GM12878 (cell line): ENCODE measurements at regions not wholly inside any gene's neighbourhood (a gene's known extent, or its start where the extent isn't known, plus 50 kb on each side); places are given as distances from the start of the nearest gene placed in this dataset.

Experiments
- ATAC-seq: fragments of 200-7000 bp; cut with Tn5 transposase; 3 replicates; pipeline ENCODE4 v1.9.1; 2020; ENCODE audit warnings: mild to moderate bottlenecking, moderate library complexity
- BruUV-seq: library from RNA; stranded (reverse); fragments of 400-500 nt; replicated peaks from 2 replicates; lab custom pipeline; 2021; lab: Mats Ljungman, UMichigan
- CTCF ChIA-PET: fragments of 300-600 bp; sonication (Branson Sonifier 250); formaldehyde crosslinking; extraction: SDS; loops from one replicate; lab custom pipeline; 2021; ENCODE audit warnings: inconsistent platforms; lab: Yijun Ruan, JAX
- POLR2A ChIA-PET: fragments of 350-600 bp; formaldehyde crosslinking; extraction: SDS; loops from one replicate; lab custom pipeline; 2021; ENCODE audit warnings: inconsistent platforms; lab: Charles Lee
- RAD21 ChIA-PET: fragments of 300-600 bp; sonication (Branson Sonifier 250); formaldehyde crosslinking; loops from one replicate; lab custom pipeline; 2023; ENCODE audit warnings: antibody characterized with exemption; ENCODE audit not compliant: unreplicated experiment; lab: Charles Lee
- SMC1A ChIA-PET: fragments of 300-600 bp; sonication (Branson Sonifier 250); formaldehyde crosslinking; loops from one replicate; lab custom pipeline; 2023; ENCODE audit not compliant: unreplicated experiment, uncharacterized antibody; lab: Charles Lee
- DNase-seq: peaks from one replicate; pipeline ENCODE4 v3.0.0-alpha.2; 2011; ENCODE audit warnings: low read depth, low spot score
- FAIRE-seq: peaks from 3 replicates; lab custom pipeline; 2011; peaks lifted over from hg19 to GRCh38; lab: Jason Lieb, UNC
- H2AFZ ChIP-seq: 2 replicates; pipeline ENCODE4 v1.6.0; 2011; ENCODE audit warnings: low read depth, low read length, control low read depth; ENCODE audit not compliant: control insufficient read depth
- H3K27ac ChIP-seq: 2 replicates; pipeline ENCODE4 v1.5.1; 2011; ENCODE audit warnings: control low read depth; ENCODE audit not compliant: control insufficient read depth, insufficient read depth
- H3K27me3 ChIP-seq, 2 experiments: replicated peaks in 1 of 2; 2 replicates each; pipeline versions ENCODE4 v1.6.0 to v1.6.1; 2011; ENCODE audit warnings: low read length in 1 of 2; ENCODE audit not compliant: control insufficient read depth in 2 of 2, insufficient read depth in 2 of 2
- H3K36me3 ChIP-seq, 2 experiments: 2 replicates each; pipeline ENCODE4 v1.5.1; 2011; ENCODE audit warnings: low read length in 1 of 2; ENCODE audit not compliant: control insufficient read depth in 2 of 2, insufficient read depth in 2 of 2
- H3K4me1 ChIP-seq: 2 replicates; pipeline ENCODE4 v1.6.1; 2011; ENCODE audit warnings: mild to moderate bottlenecking, low read length, moderate library complexity, mixed read lengths; ENCODE audit not compliant: control insufficient read depth, insufficient read depth
- H3K4me2 ChIP-seq: 2 replicates; pipeline ENCODE4 v1.6.0; 2011; ENCODE audit warnings: control low read depth; ENCODE audit not compliant: control insufficient read depth, insufficient read depth
- H3K4me3 ChIP-seq: fragments of 200-600 bp; sonication (generic); 2 replicates; pipeline ENCODE4 v1.5.1; 2016
- H3K79me2 ChIP-seq: 2 replicates; pipeline ENCODE4 v1.6.0; 2011; ENCODE audit warnings: low read length; ENCODE audit not compliant: control insufficient read depth, insufficient read depth
- H3K9ac ChIP-seq: 2 replicates; pipeline ENCODE4 v1.8.0; 2011; ENCODE audit warnings: low read length, control low read depth, mixed read lengths; ENCODE audit not compliant: control insufficient read depth, insufficient read depth
- H3K9me3 ChIP-seq: replicated peaks from 3 replicates; pipeline ENCODE4 v1.5.1; 2011; ENCODE audit warnings: mild to moderate bottlenecking, low read length; ENCODE audit not compliant: control insufficient read depth, insufficient read depth
- H4K20me1 ChIP-seq: 2 replicates; pipeline ENCODE4 v1.6.0; 2011; ENCODE audit not compliant: control insufficient read depth, insufficient read depth
- BACH1 ChIP-seq: fragments of 450-650 bp; IDR thresholded peaks from 2 replicates; pipeline ENCODE4 v1.6.1; 2017; ENCODE audit warnings: mild to moderate bottlenecking, borderline replicate concordance
- EED ChIP-seq: sonication (generic); IDR thresholded peaks from 2 replicates; pipeline ENCODE4 v1.6.1; 2016; ENCODE audit warnings: antibody characterized with exemption, low read depth
- GABPA ChIP-seq: IDR thresholded peaks from 2 replicates; pipeline ENCODE4 v1.6.1; 2014; ENCODE audit warnings: antibody characterized with exemption, low read depth, mild to moderate bottlenecking, inconsistent platforms
- HDGF ChIP-seq: fragments of 450-650 bp; IDR thresholded peaks from 2 replicates; pipeline ENCODE4 v1.6.1; 2016; ENCODE audit warnings: antibody characterized with exemption
- IRF4 ChIP-seq: IDR thresholded peaks from 2 replicates; pipeline ENCODE4 v1.6.1; 2011; ENCODE audit warnings: low read depth, low read length
- POLR2AphosphoS5 ChIP-seq: IDR thresholded peaks from 2 replicates; pipeline ENCODE4 v1.6.1; 2011; ENCODE audit warnings: mild to moderate bottlenecking, low read length, inconsistent platforms
- RELA ChIP-seq: fragments of 450-650 bp; IDR thresholded peaks from 2 replicates; pipeline ENCODE4 v1.8.0; 2014; ENCODE audit warnings: borderline replicate concordance; ENCODE audit not compliant: partially characterized antibody
- SMARCA5 ChIP-seq: fragments of 450-650 bp; IDR thresholded peaks from 2 replicates; pipeline ENCODE4 v1.6.1; 2017; ENCODE audit warnings: mild to moderate bottlenecking
- ZBTB11 ChIP-seq: fragments of 450-650 bp; formaldehyde crosslinking; IDR thresholded peaks from 2 replicates; pipeline ENCODE4 v1.5.0; 2022; ENCODE audit warnings: mild to moderate bottlenecking, missing genetic modification characterization
- ZNF274 ChIP-seq: IDR thresholded peaks from one replicate; pipeline ENCODE4 v1.8.0; 2011; ENCODE audit not compliant: insufficient read length, insufficient read depth
- WGBS: methylation state at CpG from one replicate; pipeline ENCODE4 v1.1.6; 2016; ENCODE audit warnings: low lambda C conversion rate; ENCODE audit not compliant: insufficient replicate concordance, insufficient coverage; ENCODE audit errors: missing lambda C conversion rate; 5-methylcytosine and 5-hydroxymethylcytosine counted together
- in situ Hi-C: fragments of 300-500 bp; cut with MboI; formaldehyde crosslinking; loops from 9 replicates; pipeline ENCODE4 v1.14.3; 2018; ENCODE audit warnings: mixed read lengths
- intact Hi-C: fragments of 100-400 bp; cut with micrococcal nuclease; formaldehyde crosslinking; loops from one replicate; pipeline ENCODE4 v1.14.2; 2022; ENCODE audit not compliant: unreplicated experiment
- TF ChIP-seq, protein P1 (sequence below): fragments of 450-650 bp; IDR thresholded peaks from 2 replicates; pipeline ENCODE4 v1.6.1; 2017; ENCODE audit warnings: borderline replicate concordance

GRCh38 chr10:5272065-5272803 lies 75.6 kb downstream of the AKR1C4 start (continued):
- TF ChIP-seq, protein P1, sequence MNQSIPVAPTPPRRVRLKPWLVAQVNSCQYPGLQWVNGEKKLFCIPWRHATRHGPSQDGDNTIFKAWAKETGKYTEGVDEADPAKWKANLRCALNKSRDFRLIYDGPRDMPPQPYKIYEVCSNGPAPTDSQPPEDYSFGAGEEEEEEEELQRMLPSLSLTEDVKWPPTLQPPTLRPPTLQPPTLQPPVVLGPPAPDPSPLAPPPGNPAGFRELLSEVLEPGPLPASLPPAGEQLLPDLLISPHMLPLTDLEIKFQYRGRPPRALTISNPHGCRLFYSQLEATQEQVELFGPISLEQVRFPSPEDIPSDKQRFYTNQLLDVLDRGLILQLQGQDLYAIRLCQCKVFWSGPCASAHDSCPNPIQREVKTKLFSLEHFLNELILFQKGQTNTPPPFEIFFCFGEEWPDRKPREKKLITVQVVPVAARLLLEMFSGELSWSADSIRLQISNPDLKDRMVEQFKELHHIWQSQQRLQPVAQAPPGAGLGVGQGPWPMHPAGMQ = no peak
- no peak for TF ChIP-seq ZBTB11 (CRISPR knock-in tag)

DNA sequence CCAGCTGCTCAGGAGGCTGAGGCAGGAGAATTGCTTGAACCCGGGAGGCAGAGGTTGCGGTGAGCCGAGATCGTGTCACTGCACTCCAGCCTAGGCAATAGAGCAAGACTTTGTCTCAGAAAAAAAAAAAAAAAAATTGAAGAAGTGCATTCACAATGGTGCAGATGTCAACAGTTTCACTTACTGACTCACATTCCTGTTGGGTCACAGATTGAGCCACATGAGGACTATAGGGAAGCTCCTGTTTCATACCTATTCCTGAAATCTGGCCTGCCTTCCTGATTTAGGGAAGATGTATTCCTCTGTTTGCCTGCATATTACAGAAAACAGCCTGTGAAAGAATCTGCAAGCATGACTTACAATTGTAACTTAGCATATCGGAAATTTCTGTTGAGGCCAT lies 78.2 kb downstream of the AKR1C4 start:
- WGBS = 100% methylated on average over 1 of the region's 5 CpGs
- Histone ChIP-seq H4K20me1 (no peaks in the 10 kb centered on the region), H3K79me2 (no peaks in the 10 kb centered on the region), H3K27ac (no peak overlapping the region), H3K4me2 (no peak overlapping the region), H3K9me3 (no peaks in the 10 kb centered on the region), H3K36me3 (no peaks in the 10 kb centered on the region), H3K9ac (no peak overlapping the region), H3K4me1 (no peaks in the 10 kb centered on the region), H2AFZ (no peak overlapping the region), H3K4me3 (no peak overlapping the region), H3K27me3 (no peaks in the 10 kb centered on the region)
- ChIA-PET SMC1A (no interaction called here), RAD21 (no interaction called here), CTCF (interaction anchor here (0.7 kb wide), 1 partner anchor 149 kb away, joined by 3 read pairs; no protein-coding TSS in a partner anchor), POLR2A (no interaction called here)
- in situ Hi-C loops = no loop called here
- ATAC-seq (no peak), DNase-seq (no peak), FAIRE-seq (no peak)
- TF ChIP-seq RELA = no peak
- TF ChIP-seq GABPA = no peak
- TF ChIP-seq BACH1 = no peak
- TF ChIP-seq SMARCA5 = no peak
- no peak for TF ChIP-seq POLR2AphosphoS5
- TF ChIP-seq HDGF = no peak
- TF ChIP-seq IRF4 = no peak
- TF ChIP-seq EED = no peak
- no peak for TF ChIP-seq ZNF274
- no TSS peak for BruUV-seq
- intact Hi-C loops = no loop called here
